ENCODE measurements at regions not wholly inside any gene's neighbourhood (a gene's known extent, or its start where the extent isn't known, plus 50 kb on each side); places are given as distances from the start of the nearest gene placed in this dataset.

DNA sequence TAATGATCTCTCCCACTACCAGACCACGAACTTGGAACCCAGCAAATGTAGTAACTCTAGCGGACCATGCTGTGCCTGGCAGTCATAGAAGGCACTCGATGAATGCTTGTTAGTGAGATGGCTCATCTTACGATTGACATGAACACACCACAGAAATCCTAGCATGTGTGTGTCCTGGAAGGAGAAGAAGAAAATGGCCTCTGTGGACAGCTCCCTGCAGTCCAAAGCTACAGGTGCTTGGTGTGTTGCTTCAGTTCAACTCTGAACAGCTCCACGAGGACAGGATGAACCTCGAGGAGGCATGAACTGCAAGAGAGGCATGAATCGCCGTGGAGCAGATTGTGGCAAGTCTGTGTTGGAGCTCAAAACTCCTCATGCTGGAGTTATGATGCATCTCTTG lies 93.5 kb downstream of the KLF6 start:
- DNase-seq (ENCODE audit: low read depth), result no peak

DNA sequence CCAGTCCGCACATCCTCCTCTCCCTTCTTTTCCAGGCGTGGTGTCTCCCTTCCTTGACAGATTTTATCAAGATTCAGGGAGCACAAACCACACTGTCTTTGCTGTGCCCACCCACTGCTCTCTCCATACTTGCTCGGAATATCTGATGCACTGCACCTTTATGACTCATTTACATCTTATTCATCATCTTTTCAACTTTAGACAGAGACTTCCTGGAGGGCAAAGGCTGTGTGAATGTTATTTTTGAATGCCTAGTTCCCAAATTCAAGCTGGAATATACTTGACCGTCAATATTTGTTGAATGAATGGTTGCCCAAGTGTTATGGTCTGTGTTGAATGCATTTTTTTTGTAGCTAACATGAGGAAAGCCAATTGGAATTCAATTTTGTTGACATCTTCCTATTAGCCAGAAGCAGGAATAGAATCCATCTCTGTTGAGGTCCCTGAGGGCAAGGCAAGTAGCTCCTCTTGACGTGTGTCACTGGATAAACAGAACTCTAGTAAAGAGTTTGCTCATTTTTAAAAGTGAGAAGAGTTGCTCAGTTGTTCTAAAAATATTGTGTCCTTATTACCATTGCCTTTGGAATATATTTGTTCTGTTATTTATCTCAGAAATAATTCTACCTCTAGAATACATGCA lies 95.0 kb downstream of the KLF6 start:
- peak; percentile 12 for DNase-seq (ENCODE audit: low read depth)

DNA sequence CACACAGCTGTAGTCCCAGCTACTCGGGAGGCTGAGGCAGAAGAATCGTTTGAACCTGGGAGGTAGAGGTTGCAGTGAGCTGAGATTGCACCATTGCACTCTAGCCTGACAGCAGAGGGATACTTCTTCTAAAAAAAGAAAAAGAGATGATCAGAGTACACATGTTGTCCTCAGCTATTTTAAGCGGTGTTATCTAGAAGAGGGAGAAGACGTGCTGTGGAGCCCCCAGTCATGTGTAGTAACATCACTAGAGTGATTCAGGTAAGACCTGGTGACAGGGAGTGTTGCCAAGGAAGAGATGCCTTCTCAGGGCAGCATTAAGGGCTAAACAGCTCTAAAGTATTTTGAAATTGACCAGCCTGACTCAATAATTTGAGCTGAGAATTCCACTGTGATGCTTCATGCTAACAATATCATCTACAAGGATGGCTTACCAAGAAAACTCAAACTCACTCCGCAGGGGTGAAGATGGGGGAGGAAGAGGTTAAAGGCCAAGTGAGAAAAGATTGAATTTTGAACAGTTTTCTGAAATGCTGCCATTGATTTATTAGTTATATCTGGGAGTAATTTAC lies 97.4 kb downstream of the KLF6 start:
- DNase-seq (ENCODE audit: low read depth), result peak; percentile 7

DNA sequence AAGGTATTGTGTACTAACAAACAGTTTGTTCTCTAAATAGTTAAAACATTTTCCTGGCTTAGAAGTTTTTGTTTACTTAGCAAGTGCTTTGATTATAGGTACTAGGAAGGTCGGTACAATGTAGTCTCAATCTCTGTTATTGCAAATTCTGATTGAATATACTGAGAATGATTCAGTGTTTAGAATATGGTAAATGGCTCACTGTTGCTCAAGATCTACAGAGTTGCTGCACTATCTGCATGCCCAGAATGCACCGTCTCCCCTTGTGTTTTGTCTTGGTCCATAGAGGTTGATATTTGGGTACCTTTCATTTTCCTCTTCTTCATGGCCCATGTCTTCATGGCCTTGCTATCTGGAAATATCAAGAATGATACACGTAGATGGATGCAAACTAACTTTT lies 99.6 kb downstream of the KLF6 start:
- DNase-seq (ENCODE audit: low read depth), result no peak

DNA sequence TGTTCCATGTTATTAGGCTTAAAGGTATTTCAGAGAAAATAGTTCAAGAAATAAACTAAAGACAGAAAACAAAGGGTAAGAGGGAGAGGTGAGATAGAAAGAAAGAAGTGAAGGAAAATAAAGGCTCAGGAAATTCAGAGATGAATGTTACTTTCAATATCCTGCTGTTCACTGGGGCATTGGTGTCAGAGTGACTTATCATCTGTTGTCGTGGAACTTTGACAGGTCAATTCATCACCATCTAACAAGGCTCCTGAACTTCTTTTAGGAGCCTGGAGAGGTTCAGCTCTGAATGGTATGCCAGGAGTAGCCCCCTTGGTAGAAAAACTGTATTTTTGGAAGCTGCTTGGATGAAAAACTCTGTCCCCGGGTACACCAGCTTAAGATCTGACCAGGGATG lies 100.1 kb downstream of the KLF6 start:
- DNase-seq (ENCODE audit: low read depth), result no peak

DNA sequence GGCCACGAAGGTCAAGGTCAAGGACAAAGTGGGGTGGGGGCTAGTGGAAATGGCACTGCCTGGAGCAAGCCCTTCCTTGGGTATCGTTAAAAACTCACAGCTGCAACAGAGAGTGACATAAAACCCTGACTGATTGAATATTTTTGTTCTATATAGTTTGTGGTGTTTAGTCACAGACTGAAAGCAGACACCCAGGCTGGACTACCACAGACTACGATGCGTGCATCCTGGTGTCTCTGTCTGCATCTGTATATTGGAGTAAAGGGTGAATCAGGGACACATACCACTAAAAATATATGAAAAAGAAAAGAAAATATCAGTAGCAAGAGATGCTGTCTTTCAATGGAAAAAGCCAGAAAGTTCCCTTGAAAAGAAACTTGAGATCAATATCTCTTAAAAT lies 101.4 kb downstream of the KLF6 start:
- no peak for DNase-seq (ENCODE audit: low read depth)

DNA sequence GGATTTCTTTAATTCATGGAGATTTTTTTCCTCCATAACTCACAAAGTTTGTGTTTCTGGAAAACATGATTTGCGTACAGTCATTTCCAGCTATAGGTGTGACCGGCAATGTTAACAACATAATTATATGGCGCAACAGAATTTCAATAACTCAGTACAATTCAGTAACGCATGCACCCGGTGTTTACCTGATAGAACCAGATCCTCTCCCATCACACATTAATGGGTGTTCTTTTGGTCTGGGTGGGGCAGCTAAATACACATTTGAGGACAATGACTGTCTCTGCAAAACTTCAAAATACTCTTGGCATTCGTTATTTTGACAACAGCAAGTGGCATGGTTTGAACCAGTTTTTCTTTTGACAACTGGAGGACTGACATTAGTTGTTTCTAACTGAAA lies 102.3 kb downstream of the KLF6 start:
- DNase-seq (ENCODE audit: low read depth), result no peak

DNA sequence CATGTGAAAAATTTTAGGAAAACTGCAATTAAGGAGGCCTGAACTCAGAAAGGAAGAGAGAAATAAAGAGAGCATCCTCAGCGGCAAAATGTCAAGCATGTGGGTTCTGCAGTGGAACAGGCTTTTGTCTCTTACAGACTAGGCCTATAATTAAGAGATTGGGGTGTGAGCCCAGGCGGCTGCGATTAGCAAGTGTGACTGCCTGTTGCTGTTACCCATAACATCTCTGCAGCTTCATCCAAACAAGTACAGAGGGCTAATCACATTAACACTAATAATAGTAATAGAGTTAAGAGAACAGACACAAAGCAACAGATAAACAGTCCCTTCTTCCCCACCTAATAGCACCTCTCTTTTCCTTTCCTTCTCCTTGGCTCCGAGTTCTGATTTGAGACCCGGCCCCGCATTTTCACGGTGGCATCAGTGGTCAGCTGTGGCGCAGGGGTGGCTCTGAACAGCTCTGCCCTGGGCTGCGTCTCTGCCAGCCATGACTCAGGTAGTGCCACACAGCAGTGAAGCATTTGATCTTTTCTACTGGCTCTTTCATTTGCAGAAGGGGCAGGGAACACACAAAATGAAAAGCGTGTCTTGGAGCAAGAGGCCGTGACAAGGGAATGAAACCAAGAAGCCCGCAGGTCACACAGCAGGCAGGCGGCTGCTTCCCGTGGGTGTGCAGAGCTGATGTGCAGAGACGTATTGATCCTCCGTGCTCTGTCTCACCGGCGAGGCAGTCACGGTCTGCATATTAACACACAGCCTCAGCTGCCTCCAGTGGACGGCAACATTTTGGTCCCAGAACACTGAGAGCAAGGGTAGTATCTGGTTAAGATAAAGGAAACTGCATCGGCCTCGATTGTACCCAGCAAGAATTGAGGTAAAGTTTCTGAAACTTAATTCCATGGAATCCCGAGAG lies 103.1 kb downstream of the KLF6 start:
- no peak for DNase-seq (ENCODE audit: low read depth)

DNA sequence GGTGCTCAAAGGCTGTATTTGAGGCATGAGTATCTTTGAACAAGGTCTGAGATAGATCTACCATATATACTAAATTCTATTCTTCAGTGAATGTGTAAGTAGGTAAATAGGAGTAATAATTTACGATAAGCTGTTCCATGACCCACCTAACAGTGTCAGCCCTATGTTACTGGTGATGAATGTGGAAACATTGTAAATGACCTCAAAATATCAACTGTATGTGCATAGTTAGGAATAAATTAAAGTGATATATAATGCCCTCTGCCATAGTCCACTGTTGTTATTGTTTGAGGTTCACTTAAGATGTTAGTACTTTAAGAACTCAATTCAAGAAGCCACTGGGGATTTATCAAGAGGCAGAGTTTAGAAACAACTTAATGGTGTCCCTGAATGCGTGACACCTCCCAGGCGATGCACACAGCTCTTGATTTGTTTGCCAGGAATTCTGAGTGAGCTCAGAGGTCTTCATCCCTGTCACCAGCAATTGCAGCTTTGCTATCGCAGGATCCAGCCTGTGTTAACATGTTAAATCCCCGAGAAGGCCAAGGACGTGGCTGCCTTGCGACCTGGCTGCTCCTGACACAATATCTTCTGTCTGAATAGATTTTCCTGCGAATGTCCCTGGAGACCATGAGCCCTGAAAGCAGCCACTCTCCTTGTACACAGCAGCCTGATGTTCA lies 104.9 kb downstream of the KLF6 start:
- DNase-seq (ENCODE audit: low read depth), result no peak

DNA sequence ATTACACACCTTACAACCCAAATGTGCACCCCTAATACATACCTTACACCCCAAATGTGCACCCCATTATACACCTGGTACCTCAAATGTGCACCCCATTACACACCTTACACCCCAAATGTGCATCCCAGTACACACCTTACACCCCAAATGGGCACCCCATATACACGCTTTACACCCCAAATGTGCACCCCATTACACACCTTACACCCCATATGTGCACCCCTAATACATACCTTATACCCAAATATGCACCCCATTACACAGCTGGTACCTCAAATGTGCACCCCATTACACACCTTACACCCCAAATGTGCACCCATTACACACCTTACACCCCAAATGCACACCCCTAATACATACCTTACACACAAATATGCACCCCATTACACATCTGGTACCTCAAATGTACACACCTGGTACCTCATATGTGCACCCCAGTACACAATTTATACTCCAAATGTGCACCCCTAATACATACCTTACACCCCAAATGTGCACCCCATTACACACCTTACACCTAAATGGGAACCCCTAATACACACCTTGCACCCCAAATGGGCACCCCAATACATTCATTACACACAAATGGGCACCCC lies 106.3 kb downstream of the KLF6 start:
- DNase-seq (ENCODE audit: low read depth), result no peak

DNA sequence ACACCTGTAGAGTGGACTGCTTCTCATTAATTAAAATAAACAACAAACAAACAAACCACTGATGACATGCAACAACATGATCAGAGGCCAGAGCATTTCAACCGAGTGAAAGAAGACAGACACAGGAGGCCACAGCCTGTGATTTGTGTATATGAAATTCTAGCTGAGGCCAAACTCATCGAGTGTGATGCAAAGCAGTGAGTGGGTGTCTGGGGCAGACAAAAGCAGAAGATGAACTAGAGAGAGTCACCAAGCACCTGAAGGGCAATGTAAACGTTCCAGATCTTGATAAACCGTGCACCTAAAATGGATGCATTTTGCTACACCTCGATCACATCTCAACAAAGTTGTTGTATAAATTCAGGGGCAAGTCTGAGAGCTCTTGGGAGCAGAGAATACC lies 108.4 kb downstream of the KLF6 start:
- no peak for DNase-seq (ENCODE audit: low read depth)

DNA sequence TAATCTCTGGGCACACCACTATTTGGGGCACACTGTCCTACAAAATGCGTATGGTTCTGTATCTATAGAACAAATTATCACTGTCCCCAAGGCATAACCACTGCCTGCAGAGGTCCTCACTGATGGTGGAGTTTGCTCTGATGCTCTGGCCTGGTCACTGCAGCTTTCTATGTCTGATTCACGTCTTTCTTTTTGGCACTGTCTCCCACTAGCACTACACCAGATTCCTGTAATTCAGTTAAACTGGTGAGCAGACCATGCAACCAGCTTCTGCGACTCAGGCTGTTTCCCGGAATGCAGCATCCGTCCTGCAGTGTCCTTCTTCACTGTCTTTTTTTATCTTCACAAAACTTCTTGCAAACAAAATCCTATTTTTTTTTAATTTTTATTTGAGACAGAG lies 112.8 kb downstream of the KLF6 start:
- no peak for DNase-seq (ENCODE audit: low read depth)

DNA sequence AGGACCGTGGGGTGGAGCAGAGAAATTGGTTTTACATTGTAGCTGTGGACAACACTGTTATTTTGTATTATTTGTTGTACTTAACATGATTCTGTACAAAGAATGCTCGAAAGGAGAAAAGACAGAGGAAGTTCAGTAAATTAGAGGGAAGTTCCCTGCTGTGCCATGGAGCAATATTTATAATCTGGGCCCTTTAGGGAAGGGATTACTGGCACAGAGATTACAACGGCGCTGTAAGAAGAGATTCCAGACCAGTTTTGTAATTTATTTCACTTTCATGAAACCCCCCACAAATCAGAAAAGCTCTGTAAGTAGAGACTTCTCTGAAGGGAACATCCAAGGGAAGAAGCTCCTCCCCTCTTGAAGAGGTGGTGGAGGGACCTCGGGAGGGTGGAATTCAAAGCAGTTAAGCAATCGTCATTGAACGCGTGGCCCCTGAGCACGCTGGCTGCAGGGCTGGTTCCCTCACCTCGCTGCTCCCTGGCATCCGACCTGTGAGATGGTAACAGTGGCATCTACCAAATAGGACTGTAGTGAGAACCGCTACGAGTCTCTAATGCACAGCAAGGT lies 113.5 kb downstream of the KLF6 start:
- DNase-seq (ENCODE audit: low read depth), result no peak

DNA sequence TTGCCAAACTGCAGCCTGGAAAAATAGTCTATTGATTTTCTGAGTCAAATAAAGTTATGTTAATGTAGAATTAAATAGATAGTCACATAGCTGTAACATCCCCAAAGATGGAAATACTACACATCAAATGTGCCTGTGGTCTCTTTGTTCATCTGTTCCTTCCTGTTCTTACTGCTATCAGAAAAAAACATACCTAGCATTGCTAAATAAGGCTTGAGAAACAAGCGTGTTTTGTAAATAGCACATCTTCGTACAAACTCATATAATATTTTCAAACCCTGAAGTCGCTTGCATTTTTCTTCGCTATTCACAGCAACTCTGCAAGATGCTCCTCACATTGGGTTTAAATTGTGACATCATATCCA lies 116.1 kb downstream of the KLF6 start:
- no peak for DNase-seq (ENCODE audit: low read depth)

DNA sequence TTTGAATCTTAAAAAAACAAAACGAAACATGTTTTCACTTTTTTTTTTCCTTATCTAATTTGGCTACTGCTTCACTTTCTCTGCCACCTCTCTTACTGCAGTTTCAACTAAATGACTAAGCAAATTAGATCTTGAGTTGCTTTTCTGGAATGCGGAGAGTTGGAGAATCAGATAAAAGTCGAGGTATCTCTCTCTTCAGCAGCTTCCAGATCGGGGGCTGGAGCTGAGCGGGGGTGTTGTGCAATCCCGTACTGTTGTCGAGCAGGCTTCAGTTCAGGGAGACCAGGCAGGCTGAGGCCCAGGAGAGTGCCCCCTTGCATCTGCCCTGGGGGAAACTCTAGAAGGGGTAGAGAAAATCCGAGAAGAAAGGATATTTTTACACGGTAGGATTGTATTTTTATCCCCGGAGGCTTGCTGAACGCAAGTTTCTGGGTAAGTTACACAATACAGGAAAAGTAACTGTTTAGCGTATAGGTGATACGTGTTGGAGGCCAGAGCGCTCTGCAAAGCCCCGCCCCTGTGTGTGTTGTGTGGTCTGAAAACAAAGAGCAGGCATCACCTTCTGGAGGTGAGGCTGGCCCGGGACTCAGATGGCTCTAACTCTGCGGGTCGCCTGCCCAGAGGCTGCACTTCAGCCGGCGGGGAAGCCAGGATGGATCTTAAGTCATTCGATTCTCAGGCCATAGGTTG lies 116.6 kb downstream of the KLF6 start:
- peak; percentile 58 for DNase-seq (ENCODE audit: low read depth)

DNA sequence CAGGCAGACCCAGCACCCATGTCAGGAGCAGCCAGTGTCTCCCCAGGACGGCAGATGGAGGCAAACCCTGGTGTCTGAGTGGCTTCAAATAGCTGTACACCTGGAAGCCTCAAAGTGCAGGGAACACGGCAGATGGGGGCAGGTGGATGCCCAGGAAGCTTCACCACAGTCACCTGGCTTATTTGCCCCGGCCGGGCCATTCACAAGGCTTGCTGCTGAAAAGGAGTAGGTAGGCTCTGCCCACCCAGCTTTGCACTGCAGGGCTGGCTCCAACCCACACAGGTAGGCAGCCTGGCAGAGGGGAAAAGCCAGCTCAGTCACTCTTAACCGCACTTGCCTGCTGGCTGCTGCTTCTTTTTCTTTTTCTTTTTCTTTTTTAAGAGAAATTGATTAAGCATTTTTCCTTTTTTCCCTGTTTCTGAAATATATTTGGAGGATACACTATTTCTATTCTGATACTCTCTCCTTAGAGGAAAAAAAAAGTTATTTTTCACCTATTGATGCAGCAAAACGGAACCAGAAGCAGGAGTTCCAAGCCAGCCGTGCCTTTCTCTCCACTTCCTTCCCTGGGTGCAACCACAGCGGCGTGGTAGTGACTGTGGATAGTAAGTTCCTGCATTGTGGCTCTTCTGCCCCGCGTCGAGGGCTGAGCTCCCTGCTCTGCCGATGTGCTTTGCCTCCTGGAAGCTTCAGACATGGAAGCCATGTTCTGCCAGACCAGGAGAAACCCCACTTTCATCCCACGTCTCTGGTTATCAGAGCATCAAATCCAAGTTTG lies 118.3 kb downstream of the KLF6 start:
- DNase-seq (ENCODE audit: low read depth), result no peak

DNA sequence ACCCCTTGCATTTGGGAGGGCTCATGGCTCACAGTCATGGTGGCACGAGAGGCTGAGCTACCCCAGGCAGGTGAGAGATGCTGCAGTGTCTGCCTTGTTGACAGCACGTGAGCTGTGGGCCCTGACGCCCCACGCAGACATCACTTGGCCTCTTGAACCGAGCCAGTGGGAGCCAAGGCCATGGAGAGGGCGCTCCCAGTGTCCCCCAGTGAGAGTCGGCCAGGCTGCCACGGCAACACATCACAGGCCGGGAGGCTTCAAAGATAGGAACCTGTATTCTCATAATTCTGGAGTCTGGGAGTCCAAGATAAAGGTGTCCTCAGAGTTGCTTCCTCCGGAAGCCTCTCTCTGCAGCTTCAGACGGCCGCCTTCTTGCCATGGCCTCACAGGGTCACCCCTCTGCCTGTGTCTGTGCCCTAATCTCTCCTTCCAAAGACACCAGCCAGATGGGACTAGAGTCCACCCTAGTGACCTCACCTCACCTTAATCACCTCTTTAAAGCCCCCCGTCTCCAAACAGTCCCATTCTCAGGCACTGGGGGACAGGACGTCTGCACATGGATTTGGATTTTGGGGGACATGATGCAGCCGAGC lies 119.6 kb downstream of the KLF6 start:
- no peak for DNase-seq (ENCODE audit: low read depth)

DNA sequence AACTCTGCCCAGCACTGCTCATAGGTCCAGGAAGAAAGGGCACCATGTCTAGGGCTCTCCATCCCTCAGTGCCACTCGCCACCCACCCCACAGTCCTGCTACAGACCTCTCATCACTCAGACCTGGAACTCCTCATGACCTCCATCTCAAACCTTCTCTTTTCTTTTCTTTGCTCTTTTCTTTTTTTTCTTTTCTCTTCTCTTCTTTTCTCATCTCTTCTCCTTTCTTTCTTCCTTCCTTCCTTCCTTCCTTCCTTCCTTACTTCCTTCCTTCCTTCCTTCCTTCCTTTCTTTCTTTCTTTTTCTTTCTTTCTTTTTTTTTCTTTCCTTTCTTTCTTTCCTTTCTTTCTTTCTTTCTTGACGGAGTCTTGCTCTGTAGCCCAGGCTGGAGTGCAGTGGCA lies 122.2 kb downstream of the KLF6 start:
- DNase-seq (ENCODE audit: low read depth), result no peak

DNA sequence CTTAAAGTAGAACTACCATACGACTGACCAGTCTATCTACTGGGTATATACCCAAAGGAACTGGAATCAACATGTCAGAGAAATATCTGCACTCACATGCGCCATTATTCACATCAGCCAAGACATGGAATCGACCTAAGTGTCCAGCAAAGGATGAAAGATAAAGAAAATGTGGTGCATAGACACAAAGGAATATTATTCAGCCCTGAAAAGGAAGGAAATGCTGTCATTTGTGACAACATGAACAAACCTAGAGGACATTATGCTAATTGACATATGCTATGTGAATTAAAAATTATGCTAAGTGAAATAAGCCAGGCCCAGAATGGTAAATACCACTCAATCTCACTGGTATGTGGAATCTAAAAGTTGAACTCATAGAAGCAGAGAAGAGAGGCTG lies 123.7 kb downstream of the KLF6 start:
- no peak for DNase-seq (ENCODE audit: low read depth)

DNA sequence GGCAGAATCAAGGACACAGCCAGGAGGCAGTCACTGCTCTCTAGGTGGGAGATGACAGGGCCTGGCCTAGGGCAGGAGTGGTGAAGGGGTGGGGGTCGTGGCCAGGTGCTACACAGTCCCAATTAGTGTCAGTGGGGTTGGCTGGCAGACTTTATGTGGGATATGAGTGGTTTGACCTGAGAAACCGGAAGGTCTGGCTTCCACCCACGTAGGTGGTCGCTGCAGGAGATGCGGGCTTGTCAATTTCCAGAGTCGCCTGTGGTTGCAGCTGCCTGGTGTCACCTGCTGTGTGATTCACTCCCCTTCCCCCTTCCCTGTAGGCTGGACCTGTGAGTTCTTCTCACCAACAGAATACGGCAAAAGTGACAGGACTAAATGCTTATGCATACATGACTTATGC lies 124.3 kb downstream of the KLF6 start:
- no peak for DNase-seq (ENCODE audit: low read depth)
